Thyroid gland (tissue), 4 donors: ENCODE measurements at regions not wholly inside any gene's neighbourhood (a gene's known extent, or its start where the extent isn't known, plus 50 kb on each side); places are given as distances from the start of the nearest gene placed in this dataset.
A peak's percentile ranks its signal among the peaks of the same experiment; 100 is the strongest.

Experiments
- DNase-seq, 2 donors: peaks; one replicate each; pipeline ENCODE4 v3.0.0-alpha.2; 2019
- H3K27ac ChIP-seq, 3 donors: fragments of 200-600 bp; sonication (generic); 1 replicate in 2 of 3; 2 replicates in 1 of 3; pipeline ENCODE4 v1.5.1; 2016 to 2019; ENCODE audit warnings: mild to moderate bottlenecking in 1 of 3, moderate library complexity in 1 of 3
- H3K27me3 ChIP-seq: fragments of 200-600 bp; sonication (generic); one replicate; pipeline ENCODE4 v1.5.1; 2019
- H3K36me3 ChIP-seq, 2 donors: fragments of 200-600 bp; sonication (generic); one replicate each; pipeline ENCODE4 v1.5.1; 2016 to 2019
- H3K4me1 ChIP-seq, 2 donors: fragments of 200-600 bp; sonication (generic); one replicate each; pipeline ENCODE4 v1.5.1; 2017 to 2019
- H3K4me3 ChIP-seq, 3 donors: fragments of 200-600 bp; sonication (generic); replicated peaks in 1 of 3; 1 replicate in 2 of 3; 2 replicates in 1 of 3; pipeline ENCODE4 v1.5.1; 2016; ENCODE audit warnings: mild to moderate bottlenecking in 1 of 3
- H3K9me3 ChIP-seq: fragments of 200-600 bp; sonication (generic); one replicate; pipeline ENCODE4 v1.5.1; 2017
- POLR2A ChIP-seq, 2 donors: fragments of 450-650 bp; IDR thresholded peaks; one replicate each; pipeline ENCODE4 v1.6.1; 2017; ENCODE audit warnings: antibody characterized with exemption in 2 of 2, mild to moderate bottlenecking in 2 of 2, moderate library complexity in 1 of 2
- WGBS, 2 donors: methylation state at CpG; one replicate each; pipeline ENCODE4 v1.1.5; 2017; 5-methylcytosine and 5-hydroxymethylcytosine counted together
- intact Hi-C: fragments of 100-400 bp; cut with DNase I; formaldehyde crosslinking; loops from one replicate; pipeline ENCODE4 v1.15.1; 2023
- TF ChIP-seq, protein P1 (sequence below), 6 experiments: fragments of 200-600 bp in 3 of 6; fragments of 450-650 bp in 3 of 6; sonication (generic) in 3 of 6; IDR thresholded peaks; one replicate each; pipeline ENCODE4 v1.5.1; 2016 to 2019; ENCODE audit warnings: antibody characterized with exemption in 6 of 6, mild to moderate bottlenecking in 2 of 6, inconsistent platforms in 1 of 6, moderate library complexity in 1 of 6

- intact Hi-C loops = no loop called here
- no peak overlapping the region for H3K4me3 ChIP-seq
- H3K4me1 ChIP-seq = peaks cover 0 to 6% of the 10 kb centered on the region in 2 donors
- H3K27ac ChIP-seq = no peak overlapping the region
- H3K36me3 ChIP-seq = no peaks in the 10 kb centered on the region
- no peaks in the 10 kb centered on the region for H3K27me3 ChIP-seq
- H3K9me3 ChIP-seq = no peaks in the 10 kb centered on the region
- no peak for DNase-seq
- TF ChIP-seq, protein P1, sequence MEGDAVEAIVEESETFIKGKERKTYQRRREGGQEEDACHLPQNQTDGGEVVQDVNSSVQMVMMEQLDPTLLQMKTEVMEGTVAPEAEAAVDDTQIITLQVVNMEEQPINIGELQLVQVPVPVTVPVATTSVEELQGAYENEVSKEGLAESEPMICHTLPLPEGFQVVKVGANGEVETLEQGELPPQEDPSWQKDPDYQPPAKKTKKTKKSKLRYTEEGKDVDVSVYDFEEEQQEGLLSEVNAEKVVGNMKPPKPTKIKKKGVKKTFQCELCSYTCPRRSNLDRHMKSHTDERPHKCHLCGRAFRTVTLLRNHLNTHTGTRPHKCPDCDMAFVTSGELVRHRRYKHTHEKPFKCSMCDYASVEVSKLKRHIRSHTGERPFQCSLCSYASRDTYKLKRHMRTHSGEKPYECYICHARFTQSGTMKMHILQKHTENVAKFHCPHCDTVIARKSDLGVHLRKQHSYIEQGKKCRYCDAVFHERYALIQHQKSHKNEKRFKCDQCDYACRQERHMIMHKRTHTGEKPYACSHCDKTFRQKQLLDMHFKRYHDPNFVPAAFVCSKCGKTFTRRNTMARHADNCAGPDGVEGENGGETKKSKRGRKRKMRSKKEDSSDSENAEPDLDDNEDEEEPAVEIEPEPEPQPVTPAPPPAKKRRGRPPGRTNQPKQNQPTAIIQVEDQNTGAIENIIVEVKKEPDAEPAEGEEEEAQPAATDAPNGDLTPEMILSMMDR (IDR thresholded peaks at IDR 0.05) = no peak
- TF ChIP-seq POLR2A (IDR thresholded peaks at IDR 0.05) = no peak
- WGBS, 2 donors = 91 to 93% methylated on average over 1 of the region's 1 CpG
Measured at GRCh38 chr4:19772581-19772980, 479.1 kb upstream of the SLIT2 start.

GRCh38 chr4:19756661-19757060 is 495.0 kb upstream of the SLIT2 start:
- no peaks in the 10 kb centered on the region for H3K9me3 ChIP-seq
- DNase-seq = no peak
- H3K27ac ChIP-seq = no peak overlapping the region
- no peaks in the 10 kb centered on the region for H3K36me3 ChIP-seq
- intact Hi-C loops = no loop called here
- H3K27me3 ChIP-seq = no peaks in the 10 kb centered on the region
- H3K4me3 ChIP-seq = no peak overlapping the region
- TF ChIP-seq, protein P1 (IDR thresholded peaks at IDR 0.05) = no peak
- TF ChIP-seq POLR2A (IDR thresholded peaks at IDR 0.05) = no peak
- WGBS, 2 donors = 68% methylated on average over 2 of the region's 2 CpGs
- H3K4me1 ChIP-seq = no peaks in the 10 kb centered on the region

DNA sequence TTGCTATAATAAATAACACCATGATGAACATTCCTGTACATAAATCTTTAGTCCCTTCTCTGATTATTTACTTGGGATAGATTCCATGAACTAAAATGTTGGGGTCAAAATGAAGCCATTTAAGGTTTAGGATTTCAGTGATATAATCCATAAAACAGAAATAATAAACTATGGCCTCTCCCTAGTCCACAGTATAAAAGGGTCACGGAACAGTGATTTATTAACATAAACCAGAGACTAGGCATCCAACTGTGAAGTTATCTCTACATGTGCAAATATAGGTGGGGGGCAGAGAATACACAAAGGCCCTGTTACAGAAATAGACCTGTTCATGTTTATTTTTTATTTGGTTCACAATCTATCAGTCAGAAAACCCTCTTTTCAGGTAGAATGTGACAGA is 499.1 kb upstream of the SLIT2 start:
- H3K27me3 ChIP-seq = no peaks in the 10 kb centered on the region
- intact Hi-C loops = no loop called here
- WGBS, 2 donors = 82 to 90% methylated on average over 1 of the region's 1 CpG
- H3K27ac ChIP-seq = no peak overlapping the region
- no peak overlapping the region for H3K4me3 ChIP-seq
- DNase-seq = no peak
- no peaks in the 10 kb centered on the region for H3K36me3 ChIP-seq
- H3K9me3 ChIP-seq = no peaks in the 10 kb centered on the region
- peaks cover 8 to 15% of the 10 kb centered on the region in 2 donors for H3K4me1 ChIP-seq
- TF ChIP-seq POLR2A (IDR thresholded peaks at IDR 0.05) = no peak
- TF ChIP-seq, protein P1 (IDR thresholded peaks at IDR 0.05) = no peak

- Histone ChIP-seq H3K27me3 (no peaks in the 10 kb centered on the region), H3K27ac (peak overlapping the region in 2 of 3 donors; percentile 21 to 27), H3K36me3 (no peaks in the 10 kb centered on the region), H3K4me3 (no peak overlapping the region), H3K4me1 (peaks cover 8 to 25% of the 10 kb centered on the region in 2 donors), H3K9me3 (no peaks in the 10 kb centered on the region)
- WGBS, 2 donors = 48 to 59% methylated on average over 3 of the region's 3 CpGs
- TF ChIP-seq, protein P1 (IDR thresholded peaks at IDR 0.05) = no peak
- no peak for TF ChIP-seq POLR2A (IDR thresholded peaks at IDR 0.05)
- peak; percentile 51 to 60 for DNase-seq
- intact Hi-C loops = no loop called here
Measured at GRCh38 chr4:19748519-19749479, 502.9 kb upstream of the SLIT2 start.

- intact Hi-C loops = no loop called here
- H3K27me3 ChIP-seq = no peaks in the 10 kb centered on the region
- peak overlapping the region in 1 of 3 donors; percentile 4 for H3K27ac ChIP-seq
- TF ChIP-seq, protein P1 (IDR thresholded peaks at IDR 0.05) = no peak
- no peak for TF ChIP-seq POLR2A (IDR thresholded peaks at IDR 0.05)
- WGBS, 2 donors = 41 to 42% methylated on average over 2 of the region's 2 CpGs
- H3K9me3 ChIP-seq = no peaks in the 10 kb centered on the region
- no peak for DNase-seq
- H3K36me3 ChIP-seq = no peaks in the 10 kb centered on the region
- H3K4me3 ChIP-seq = no peak overlapping the region
- peaks cover 8 to 25% of the 10 kb centered on the region in 2 donors for H3K4me1 ChIP-seq
Measured at GRCh38 chr4:19746377-19746776, 505.3 kb upstream of the SLIT2 start.
